GM12874 (cell line): ENCODE measurements at regions not wholly inside any gene's neighbourhood (a gene's known extent, or its start where the extent isn't known, plus 50 kb on each side); places are given as distances from the start of the nearest gene placed in this dataset.

ENCODE experiments used
- CTCF ChIP-seq: IDR thresholded peaks from 2 replicates; pipeline ENCODE4 v1.5.1; 2011; ENCODE audit warnings: low read depth, mild to moderate bottlenecking, control low read depth, low read length, moderate library complexity; ENCODE audit not compliant: insufficient read depth

GRCh38 chr6:144435602-144436426, 150.7 kb downstream of the UTRN start:
- TF ChIP-seq CTCF: no peak

- no peak for TF ChIP-seq CTCF
Measured at GRCh38 chr6:144437105-144437504, 152.0 kb downstream of the UTRN start.

GRCh38 chr6:144438103-144438502, 153.0 kb downstream of the UTRN start:
- TF ChIP-seq CTCF: no peak

GRCh38 chr6:144439016-144439415, 153.9 kb downstream of the UTRN start:
- TF ChIP-seq CTCF: no peak

GRCh38 chr6:144443157-144443556, 158.0 kb downstream of the UTRN start:
- no peak for TF ChIP-seq CTCF

GRCh38 chr6:144447472-144447871, 162.3 kb downstream of the UTRN start:
- TF ChIP-seq CTCF: no peak

GRCh38 chr6:144449218-144449617, 164.1 kb downstream of the UTRN start:
- TF ChIP-seq CTCF: no peak
